GM18858 (cell line): ENCODE measurements at regions not wholly inside any gene's neighbourhood (a gene's known extent, or its start where the extent isn't known, plus 50 kb on each side); places are given as distances from the start of the nearest gene placed in this dataset.

Experiments used
- ATAC-seq: cut with Tn5 transposase; IDR thresholded peaks from one replicate; pipeline ENCODE4 v1.9.1; 2021; ENCODE audit not compliant: unreplicated experiment

DNA sequence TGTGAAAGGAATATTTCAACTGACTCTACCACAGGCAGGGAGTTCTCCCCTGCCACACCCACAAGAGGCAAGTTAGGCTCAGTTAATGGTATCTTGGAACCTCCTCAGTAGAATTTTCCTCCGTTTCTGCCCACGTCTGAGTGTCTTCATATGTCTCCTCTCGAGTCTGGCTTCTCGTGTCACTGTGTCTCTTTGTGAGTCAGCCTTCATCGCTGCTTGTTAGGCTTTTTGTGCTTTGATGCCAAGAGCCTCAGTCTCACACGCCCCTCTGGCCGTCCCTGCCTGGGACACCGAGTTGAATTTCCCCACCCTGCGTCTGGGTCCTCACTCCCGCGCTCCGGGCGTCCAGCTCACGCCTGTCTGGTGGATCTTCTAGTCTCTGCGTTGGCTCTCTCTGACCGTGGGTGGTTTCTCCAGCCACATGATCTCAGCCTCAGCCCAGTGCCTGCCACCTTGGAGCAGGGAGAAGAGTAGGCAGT is 125.7 kb upstream of the GADD45A start:
- ATAC-seq: no peak

GRCh38 chr1:67560580-67561255 is 124.3 kb upstream of the GADD45A start:
- ATAC-seq: no peak

DNA sequence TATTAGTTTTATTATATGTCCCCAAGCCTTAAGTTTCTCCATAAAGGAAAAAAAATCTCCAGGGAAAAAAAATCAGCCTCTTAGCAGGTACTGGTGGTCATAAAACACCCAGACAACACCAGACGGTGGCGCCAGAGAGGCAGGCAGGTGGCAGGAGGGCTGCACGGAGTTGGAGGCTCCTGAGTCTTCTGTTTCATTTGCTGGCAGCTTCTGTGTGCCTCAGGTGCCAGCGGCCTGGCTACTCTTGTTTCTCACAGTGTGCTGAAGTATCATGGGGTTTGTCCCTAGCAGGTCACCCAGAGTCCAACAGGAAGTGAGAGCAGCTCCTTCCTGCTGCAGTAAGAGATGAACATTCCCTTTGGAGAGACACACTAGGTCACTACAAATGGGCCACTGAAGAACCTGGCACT is 123.3 kb upstream of the GADD45A start:
- peak; percentile 80 for ATAC-seq

DNA sequence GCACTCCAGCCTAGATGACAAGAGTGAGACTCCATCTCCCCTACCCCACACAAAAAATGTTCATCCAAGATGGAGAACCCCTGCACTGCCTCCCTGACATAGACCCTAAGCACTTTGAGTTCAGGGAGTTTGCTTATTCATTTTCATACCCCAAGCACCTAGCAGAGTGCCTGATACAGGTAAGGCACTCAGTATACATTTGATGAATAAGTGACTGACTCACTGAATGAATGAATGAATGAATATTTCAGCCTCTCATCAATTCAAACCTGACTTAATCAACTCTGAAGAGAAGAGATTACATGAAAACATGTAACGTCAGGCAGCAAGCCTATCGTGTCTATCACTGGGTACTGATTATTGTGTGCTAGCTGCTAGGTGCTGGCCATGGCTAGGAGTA is 121.3 kb upstream of the GADD45A start:
- no peak for ATAC-seq

GRCh38 chr1:67564193-67564592 is 120.8 kb upstream of the GADD45A start:
- ATAC-seq: no peak

- ATAC-seq: no peak
Measured at GRCh38 chr1:67566803-67567377, 118.1 kb upstream of the GADD45A start.

DNA sequence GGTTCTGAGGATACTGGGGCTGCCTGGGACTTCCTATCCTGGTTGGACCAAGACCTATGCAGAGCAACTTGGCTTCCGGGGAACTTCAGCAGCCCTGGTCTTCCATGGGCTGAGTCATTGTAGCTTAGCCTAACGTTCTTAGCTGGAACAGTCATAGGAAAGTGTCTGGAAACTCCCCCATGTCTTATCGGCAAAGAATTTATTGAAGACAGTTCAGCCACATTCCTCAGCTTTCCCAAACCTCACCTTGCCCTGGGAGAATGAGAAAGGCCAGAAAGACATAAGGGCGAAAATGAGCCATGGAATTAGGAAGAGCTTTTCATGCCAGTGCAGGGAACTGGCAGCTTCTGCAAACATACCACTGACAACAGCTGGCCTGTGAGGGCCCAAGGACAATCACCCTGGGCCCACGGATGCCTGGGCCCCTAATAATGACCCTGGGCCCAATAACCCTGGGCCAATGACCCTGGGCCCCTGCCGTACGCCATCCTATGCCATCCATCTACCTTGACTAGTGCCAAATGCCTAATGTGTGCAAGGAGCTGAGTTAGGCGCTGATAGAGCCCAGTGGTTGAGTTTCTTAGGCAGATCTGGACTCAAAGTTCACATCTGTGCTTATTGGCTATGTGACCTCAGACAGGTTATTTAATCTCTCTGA is 114.4 kb upstream of the GADD45A start:
- ATAC-seq: no peak

- no peak for ATAC-seq
Measured at GRCh38 chr1:67571406-67571805, 113.6 kb upstream of the GADD45A start.

- ATAC-seq: no peak
Measured at GRCh38 chr1:67571901-67572593, 113.0 kb upstream of the GADD45A start.

DNA sequence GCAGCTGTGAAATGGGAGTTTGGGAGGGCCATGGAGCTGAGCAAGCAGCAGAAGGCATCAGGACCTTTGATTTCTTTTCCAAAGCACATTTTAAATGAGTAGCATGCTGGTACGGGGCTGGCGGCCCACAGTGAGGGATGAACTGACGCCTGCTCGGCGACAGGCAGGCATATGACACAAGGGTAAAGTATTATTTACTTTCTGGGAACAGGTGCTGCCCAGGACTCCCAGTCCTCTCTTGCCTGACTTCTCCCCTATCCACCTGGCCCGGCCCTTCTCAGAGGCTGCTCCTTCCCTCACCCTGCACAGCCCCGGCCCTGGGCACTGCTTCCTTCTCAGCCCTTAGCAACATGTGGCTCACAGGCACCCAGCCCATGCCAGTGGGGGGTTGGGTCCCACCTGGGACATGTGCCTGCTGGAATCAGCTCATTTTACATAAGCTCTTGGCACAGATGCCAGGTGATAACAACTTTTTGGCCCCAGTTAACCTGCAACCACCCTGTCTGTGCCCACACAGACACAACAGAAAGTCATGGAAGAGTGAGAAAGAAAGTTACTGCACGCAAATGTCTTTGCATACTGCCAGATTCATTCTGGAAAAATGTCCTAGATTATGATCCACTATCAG is 112.3 kb upstream of the GADD45A start:
- ATAC-seq: no peak

DNA sequence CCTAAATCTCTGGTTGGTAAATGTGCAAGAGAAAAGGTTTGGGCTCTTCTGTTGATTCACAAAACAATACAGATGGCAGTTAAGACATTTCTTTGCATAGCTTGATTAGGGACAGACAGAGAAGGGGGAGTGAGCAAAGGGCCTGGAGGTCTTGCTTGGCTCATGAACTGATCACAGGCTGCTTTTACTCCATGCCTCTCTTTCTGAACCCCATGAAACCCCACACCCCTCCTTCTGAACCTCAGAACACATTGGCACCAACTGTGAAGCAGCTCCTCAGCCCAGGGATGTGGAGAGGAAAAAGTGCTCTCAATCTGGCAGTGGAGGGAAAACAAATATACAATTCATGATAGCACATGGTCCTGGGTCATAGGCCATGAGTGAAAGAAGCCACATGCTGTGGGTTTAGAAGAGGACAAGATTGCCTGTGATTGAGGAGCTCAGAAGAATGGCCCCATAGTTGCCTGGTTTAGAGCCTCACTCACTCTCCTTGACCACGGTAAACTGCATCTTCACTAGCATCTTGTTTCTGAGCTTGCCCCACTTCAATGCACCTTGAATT is 111.6 kb upstream of the GADD45A start:
- ATAC-seq: no peak

GRCh38 chr1:67574221-67574620 is 110.8 kb upstream of the GADD45A start:
- ATAC-seq: no peak

- ATAC-seq: no peak
Measured at GRCh38 chr1:67575861-67576260, 109.1 kb upstream of the GADD45A start.

DNA sequence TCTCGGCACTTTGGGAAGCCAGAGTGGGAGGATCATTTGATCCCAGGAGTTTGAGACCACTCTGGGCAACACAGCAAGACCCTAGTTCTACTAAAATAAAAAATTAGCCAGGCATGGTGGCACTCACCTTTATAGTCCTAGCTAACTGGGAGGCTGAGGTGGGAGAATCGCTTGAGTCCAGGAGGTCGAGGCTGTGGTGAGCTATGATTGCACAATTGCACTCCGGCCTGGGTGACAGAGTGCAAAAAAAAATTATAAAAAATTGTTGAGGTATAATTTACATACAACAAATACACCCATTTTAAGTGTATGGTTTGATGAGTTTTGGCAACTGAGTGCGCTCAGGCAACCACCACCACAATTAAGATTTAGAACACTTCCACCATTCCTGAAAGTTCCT is 108.5 kb upstream of the GADD45A start:
- ATAC-seq: no peak

DNA sequence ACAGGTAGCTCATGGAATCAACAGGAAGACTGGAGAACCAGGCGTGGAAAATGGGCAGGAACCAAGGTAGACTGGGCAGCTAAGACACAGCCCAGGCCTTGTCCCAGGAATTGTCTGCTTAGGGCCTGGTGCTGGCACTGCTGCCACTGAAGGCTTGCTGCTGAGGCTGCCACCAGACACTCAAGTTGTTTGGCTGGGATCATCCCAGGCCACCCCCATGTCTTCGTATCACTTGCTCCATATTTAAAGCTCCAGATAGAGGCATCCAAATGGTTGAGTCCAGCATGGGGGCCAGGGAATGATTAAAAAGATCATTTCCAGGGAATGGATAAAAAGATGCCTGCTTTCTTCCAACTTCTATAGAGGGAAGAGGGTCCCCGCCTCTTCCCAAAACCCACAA is 107.4 kb upstream of the GADD45A start:
- ATAC-seq: no peak

DNA sequence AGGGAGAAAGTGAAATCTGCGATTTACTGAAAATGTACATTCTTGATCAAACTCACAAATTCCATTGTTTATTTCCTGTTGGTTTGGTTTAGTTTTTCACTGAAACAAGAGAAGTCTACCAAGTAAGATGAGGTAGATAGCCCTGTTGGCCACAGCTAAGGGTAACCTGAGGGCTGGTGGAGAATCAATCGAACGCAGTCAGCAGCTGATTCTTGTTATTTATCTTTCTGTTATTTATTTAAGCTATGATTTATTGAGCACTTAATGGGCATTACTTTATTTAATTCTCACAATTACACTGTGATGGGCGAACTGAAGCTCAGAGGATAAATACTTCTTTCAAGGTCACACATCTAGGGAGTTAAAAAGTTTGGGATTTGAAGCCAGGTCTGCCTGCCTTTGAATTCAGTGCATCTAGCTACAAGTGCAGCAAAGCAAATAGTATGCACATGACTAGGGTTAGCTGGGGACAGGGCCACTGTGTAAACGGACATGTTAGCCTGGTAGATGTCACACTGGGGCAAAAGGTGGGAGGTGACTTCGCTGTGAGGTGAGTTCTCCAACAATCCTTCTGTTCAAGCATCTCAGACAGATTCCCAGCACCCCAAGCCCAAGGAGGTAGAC is 106.5 kb upstream of the GADD45A start:
- ATAC-seq: no peak

- ATAC-seq: no peak
Measured at GRCh38 chr1:67579623-67580394, 105.2 kb upstream of the GADD45A start.

DNA sequence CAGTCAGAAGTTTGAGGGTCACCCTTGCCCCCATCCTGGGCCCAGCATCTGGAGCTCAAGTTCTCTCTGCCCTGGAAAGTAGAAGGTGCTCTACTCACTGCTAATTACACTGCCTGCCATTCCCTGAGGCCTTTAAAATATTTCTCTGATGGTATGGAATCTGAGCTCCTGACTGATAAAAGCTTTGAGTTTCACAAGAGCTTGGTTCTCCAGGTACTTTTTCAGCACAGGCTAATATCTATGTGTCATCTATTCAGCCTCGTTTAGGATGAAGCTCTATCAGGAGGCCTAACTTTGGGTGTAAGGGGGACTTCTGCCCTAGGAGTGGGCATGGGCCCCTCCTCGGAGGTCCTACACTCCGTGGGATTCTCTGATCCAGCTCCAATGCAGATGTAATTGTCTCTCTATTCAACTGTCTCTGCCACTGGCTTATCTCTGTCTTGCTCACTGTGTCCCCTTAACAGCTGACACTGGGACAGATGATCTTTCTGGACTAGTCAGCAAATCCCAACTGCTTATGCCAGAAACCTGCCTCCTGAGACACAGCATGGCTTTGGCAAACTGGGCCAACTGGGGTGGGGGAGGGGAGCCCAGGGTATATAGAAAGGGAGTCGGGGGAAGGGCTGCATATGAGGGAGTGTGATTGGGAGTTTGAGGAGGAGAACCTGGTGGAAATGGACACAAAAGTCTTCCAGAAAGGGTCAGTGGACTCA is 104.2 kb upstream of the GADD45A start:
- no peak for ATAC-seq
